H9 (cell line): ENCODE measurements at regions not wholly inside any gene's neighbourhood (a gene's known extent, or its start where the extent isn't known, plus 50 kb on each side); places are given as distances from the start of the nearest gene placed in this dataset.

Experiments
- DNase-seq: peaks from one replicate; pipeline ENCODE4 v3.0.0-alpha.2; 2017
- H2AFZ ChIP-seq: one replicate; pipeline ENCODE4 v1.6.1; 2013; ENCODE audit warnings: mild to moderate bottlenecking, low read length, control low read depth, moderate library complexity
- H2AK5ac ChIP-seq: 2 replicates; pipeline ENCODE4 v1.6.1; 2013; ENCODE audit warnings: low read length, control low read depth, mixed read lengths; ENCODE audit not compliant: insufficient read length
- H2BK120ac ChIP-seq: one replicate; pipeline ENCODE4 v1.6.1; 2013; ENCODE audit warnings: low read depth, mild to moderate bottlenecking, low read length, control low read depth, inconsistent platforms; ENCODE audit not compliant: poor library complexity, severe bottlenecking
- H2BK12ac ChIP-seq: 2 replicates; pipeline ENCODE4 v1.6.1; 2013; ENCODE audit warnings: low read length, control low read depth, mixed read lengths, low read depth; ENCODE audit not compliant: insufficient read length
- H2BK15ac ChIP-seq: 2 replicates; pipeline ENCODE4 v1.6.1; 2013; ENCODE audit warnings: low read depth, low read length, control low read depth
- H2BK20ac ChIP-seq: one replicate; pipeline ENCODE4 v1.6.1; 2013; ENCODE audit warnings: low read depth, mild to moderate bottlenecking, low read length, control low read depth, inconsistent platforms; ENCODE audit not compliant: poor library complexity, severe bottlenecking
- H2BK5ac ChIP-seq: 2 replicates; pipeline ENCODE4 v1.6.1; 2013; ENCODE audit warnings: low read length, control low read depth, mixed read lengths; ENCODE audit not compliant: insufficient read length
- H3K14ac ChIP-seq: 2 replicates; pipeline ENCODE4 v1.6.1; 2013; ENCODE audit warnings: low read length, control low read depth; ENCODE audit not compliant: insufficient read depth
- H3K18ac ChIP-seq: 2 replicates; pipeline ENCODE4 v1.6.1; 2013; ENCODE audit warnings: low read depth, mild to moderate bottlenecking, mixed read lengths, low read length, control low read depth; ENCODE audit not compliant: insufficient read length
- H3K23ac ChIP-seq: 2 replicates; pipeline ENCODE4 v1.6.1; 2013; ENCODE audit warnings: low read length, control low read depth, mixed read lengths, low read depth; ENCODE audit not compliant: insufficient read length
- H3K23me2 ChIP-seq: 2 replicates; pipeline ENCODE4 v1.6.1; 2013; ENCODE audit warnings: low read depth, mild to moderate bottlenecking, mixed read lengths, low read length, control low read depth; ENCODE audit not compliant: insufficient read length, poor library complexity, severe bottlenecking
- H3K27ac ChIP-seq: 2 replicates; pipeline ENCODE4 v1.5.1; 2013; ENCODE audit warnings: low read length, control low read depth, mixed read lengths, low read depth; ENCODE audit not compliant: insufficient read length
- H3K27me3 ChIP-seq: 2 replicates; pipeline ENCODE4 v1.6.1; 2013; ENCODE audit warnings: low read length, control low read depth, inconsistent platforms; ENCODE audit not compliant: insufficient read depth
- H3K4ac ChIP-seq: 2 replicates; pipeline ENCODE4 v1.6.1; 2013; ENCODE audit warnings: low read depth, mild to moderate bottlenecking, control low read depth, inconsistent platforms, low read length, moderate library complexity
- H3K4me1 ChIP-seq: 2 replicates; pipeline ENCODE4 v1.6.1; 2013; ENCODE audit warnings: low read length, control low read depth, inconsistent platforms; ENCODE audit not compliant: insufficient read depth
- H3K4me2 ChIP-seq: 2 replicates; pipeline ENCODE4 v1.6.1; 2013; ENCODE audit warnings: low read length, control low read depth, mixed read lengths; ENCODE audit not compliant: insufficient read length, insufficient read depth
- H3K56ac ChIP-seq: 2 replicates; pipeline ENCODE4 v1.6.1; 2013; ENCODE audit warnings: low read depth, mild to moderate bottlenecking, mixed read lengths, low read length, control low read depth; ENCODE audit not compliant: insufficient read length
- H3K79me1 ChIP-seq: 2 replicates; pipeline ENCODE4 v1.6.1; 2013; ENCODE audit warnings: low read depth, mild to moderate bottlenecking, moderate library complexity, low read length, control low read depth, inconsistent platforms; ENCODE audit not compliant: insufficient read depth, poor library complexity, severe bottlenecking
- H3K79me2 ChIP-seq: 2 replicates; pipeline ENCODE4 v1.6.1; 2013; ENCODE audit warnings: low read length, control low read depth, inconsistent platforms; ENCODE audit not compliant: insufficient read depth
- H3K9ac ChIP-seq: 2 replicates; pipeline ENCODE4 v1.6.1; 2013; ENCODE audit warnings: low read length, control low read depth, mixed read lengths; ENCODE audit not compliant: insufficient read length; ENCODE audit errors: extremely low read depth
- H3K9me3 ChIP-seq: one replicate; pipeline ENCODE4 v1.6.1; 2013; ENCODE audit warnings: low read depth, low read length, inconsistent platforms; ENCODE audit not compliant: control insufficient read depth
- H3T11ph ChIP-seq: one replicate; pipeline ENCODE4 v1.6.1; 2013; ENCODE audit warnings: mild to moderate bottlenecking, low read length, control low read depth, inconsistent platforms
- H4K20me1 ChIP-seq: one replicate; pipeline ENCODE4 v1.6.1; 2013; ENCODE audit not compliant: control insufficient read depth, insufficient read length, insufficient read depth
- H4K5ac ChIP-seq: 2 replicates; pipeline ENCODE4 v1.6.1; 2013; ENCODE audit warnings: low read depth, mild to moderate bottlenecking, mixed read lengths, low read length, control low read depth; ENCODE audit not compliant: insufficient read length
- H4K8ac ChIP-seq: replicated peaks from 2 replicates; pipeline ENCODE4 v1.6.1; 2013; ENCODE audit warnings: low read length, control low read depth, mixed read lengths, low read depth; ENCODE audit not compliant: insufficient read length
- H4K91ac ChIP-seq: 2 replicates; pipeline ENCODE4 v1.6.1; 2013; ENCODE audit warnings: low read depth, mild to moderate bottlenecking, moderate library complexity, mixed read lengths, low read length, control low read depth; ENCODE audit not compliant: insufficient read length
- H3K27ac Mint-ChIP-seq, 3 experiments: 2 replicates in 2 of 3; 3 replicates in 1 of 3; pipeline ENCODE4 v1.8.0; 2020 to 2021; ENCODE audit warnings: mixed read lengths in 3 of 3, mild to moderate bottlenecking in 1 of 3, moderate library complexity in 1 of 3
- H3K27me3 Mint-ChIP-seq: 2 replicates; pipeline ENCODE4 v1.8.0; 2021; ENCODE audit warnings: low read depth, mild to moderate bottlenecking, moderate library complexity, mixed read lengths
- H3K36me3 Mint-ChIP-seq, 3 experiments: 2 replicates in 2 of 3; 3 replicates in 1 of 3; pipeline ENCODE4 v1.8.0; 2020 to 2021; ENCODE audit warnings: low read depth in 3 of 3, mixed read lengths in 3 of 3; ENCODE audit not compliant: insufficient read depth in 1 of 3
- H3K4me1 Mint-ChIP-seq, 2 experiments: 2 replicates each; pipeline ENCODE4 v1.8.0; 2020; ENCODE audit warnings: mixed read lengths in 2 of 2
- H3K4me3 Mint-ChIP-seq, 2 experiments: 2 replicates in 1 of 2; 3 replicates in 1 of 2; pipeline ENCODE4 v1.8.0; 2020 to 2021; ENCODE audit warnings: mild to moderate bottlenecking in 2 of 2, mixed read lengths in 2 of 2, moderate library complexity in 1 of 2
- H3K9me3 Mint-ChIP-seq, 2 experiments: 2 replicates in 1 of 2; 3 replicates in 1 of 2; pipeline ENCODE4 v1.8.0; 2020; ENCODE audit warnings: mild to moderate bottlenecking in 2 of 2, mixed read lengths in 2 of 2, moderate library complexity in 1 of 2
- CTCF ChIP-seq: fragments of 200-600 bp; sonication (generic); conservative IDR thresholded peaks from 3 replicates; pipeline ENCODE4 v1.8.0; 2021; ENCODE audit warnings: antibody characterized with exemption, mild to moderate bottlenecking
- WGBS: extraction: QIAGEN DNeasy Blood & Tissue Kit; methylation state at CpG from one replicate; pipeline ENCODE4 v1.1.7; 2013; ENCODE audit warnings: missing lambda C conversion rate, low lambda C conversion rate, mixed read lengths; ENCODE audit not compliant: insufficient read length; ENCODE audit errors: extremely low coverage; 5-methylcytosine and 5-hydroxymethylcytosine counted together

GRCh38 chr6:168724033-168724432, 283.0 kb downstream of the SMOC2 start:
- H3K56ac ChIP-seq: no peak overlapping the region
- H4K91ac ChIP-seq: no peak overlapping the region
- no peak overlapping the region for H2BK15ac ChIP-seq
- Mint-ChIP-seq H3K4me3 (no peak overlapping the region), H3K27ac (no peak overlapping the region), H3K27me3 (peaks cover 4% of the 10 kb centered on the region), H3K4me1 (no peaks in the 10 kb centered on the region), H3K9me3 (peaks cover 56 to 61% of the 10 kb centered on the region in 2 experiments), H3K36me3 (peaks cover 28 to 46% (median 29%) of the 10 kb centered on the region in 3 experiments)
- no CpG with 5 or more reads among the region's 1 CpG for WGBS
- H2BK20ac ChIP-seq: no peak overlapping the region
- no peak for TF ChIP-seq CTCF
- no peaks in the 10 kb centered on the region for H3K27me3 ChIP-seq
- H3K18ac ChIP-seq: no peak overlapping the region
- no peaks in the 10 kb centered on the region for H3K4me1 ChIP-seq
- no peak overlapping the region for H3K14ac ChIP-seq
- H3T11ph ChIP-seq: no peak overlapping the region
- H3K79me2 ChIP-seq: no peaks in the 10 kb centered on the region
- no peak overlapping the region for H3K9ac ChIP-seq
- no peak overlapping the region for H2BK120ac ChIP-seq
- no peak overlapping the region for H3K4me2 ChIP-seq
- H3K4ac ChIP-seq: no peak overlapping the region
- peaks cover 2% of the 10 kb centered on the region for H3K23me2 ChIP-seq
- H3K27ac ChIP-seq: no peak overlapping the region
- H2AK5ac ChIP-seq: no peak overlapping the region
- no peak overlapping the region for H2AFZ ChIP-seq
- H3K79me1 ChIP-seq: no peaks in the 10 kb centered on the region
- no peak overlapping the region for H2BK12ac ChIP-seq
- DNase-seq: no peak
- no peaks in the 10 kb centered on the region for H4K20me1 ChIP-seq
- H4K8ac ChIP-seq: no peak overlapping the region
- H4K5ac ChIP-seq: no peak overlapping the region
- H3K23ac ChIP-seq: no peak overlapping the region
- peaks cover 32% of the 10 kb centered on the region for H3K9me3 ChIP-seq
- H2BK5ac ChIP-seq: no peak overlapping the region
